Testis (tissue), 2 donors: ENCODE measurements at regions not wholly inside any gene's neighbourhood (a gene's known extent, or its start where the extent isn't known, plus 50 kb on each side); places are given as distances from the start of the nearest gene placed in this dataset.

Source experiments
- CTCF ChIP-seq, 3 experiments: fragments of 450-650 bp in 2 of 3; fragments of 200-600 bp in 1 of 3; sonication (generic) in 1 of 3; IDR thresholded peaks; one replicate each; pipeline ENCODE4 v1.5.1; 2016 to 2019; ENCODE audit warnings: antibody characterized with exemption in 3 of 3, mild to moderate bottlenecking in 2 of 3, moderate library complexity in 1 of 3
- POLR2A ChIP-seq: fragments of 450-650 bp; IDR thresholded peaks from one replicate; pipeline ENCODE4 v1.6.1; 2017; ENCODE audit warnings: antibody characterized with exemption, mild to moderate bottlenecking, moderate library complexity

- TF ChIP-seq CTCF (IDR thresholded peaks at IDR 0.05) (no peak), POLR2A (no peak)
Measured at GRCh38 chr17:52995881-52996280, 826.8 kb upstream of the KIF2B start.
